Fibroblast of lung (primary cell): ENCODE measurements at regions not wholly inside any gene's neighbourhood (a gene's known extent, or its start where the extent isn't known, plus 50 kb on each side); places are given as distances from the start of the nearest gene placed in this dataset.

Experiments used
- EZH2 ChIP-seq: IDR thresholded peaks from 2 replicates; pipeline ENCODE4 v1.5.1; 2012; ENCODE audit warnings: low read length, control low read depth, mild to moderate bottlenecking; ENCODE audit errors: missing control alignments
- TF ChIP-seq, protein P1 (sequence below), 2 donors: IDR thresholded peaks in 1 of 2; conservative IDR thresholded peaks in 1 of 2; 1 replicate in 1 of 2; 2 replicates in 1 of 2; pipeline ENCODE4 v1.5.1; 2011 to 2012; ENCODE audit warnings: low read length in 2 of 2, control low read depth in 1 of 2, inconsistent platforms in 1 of 2, low read depth in 1 of 2, mild to moderate bottlenecking in 1 of 2

DNA sequence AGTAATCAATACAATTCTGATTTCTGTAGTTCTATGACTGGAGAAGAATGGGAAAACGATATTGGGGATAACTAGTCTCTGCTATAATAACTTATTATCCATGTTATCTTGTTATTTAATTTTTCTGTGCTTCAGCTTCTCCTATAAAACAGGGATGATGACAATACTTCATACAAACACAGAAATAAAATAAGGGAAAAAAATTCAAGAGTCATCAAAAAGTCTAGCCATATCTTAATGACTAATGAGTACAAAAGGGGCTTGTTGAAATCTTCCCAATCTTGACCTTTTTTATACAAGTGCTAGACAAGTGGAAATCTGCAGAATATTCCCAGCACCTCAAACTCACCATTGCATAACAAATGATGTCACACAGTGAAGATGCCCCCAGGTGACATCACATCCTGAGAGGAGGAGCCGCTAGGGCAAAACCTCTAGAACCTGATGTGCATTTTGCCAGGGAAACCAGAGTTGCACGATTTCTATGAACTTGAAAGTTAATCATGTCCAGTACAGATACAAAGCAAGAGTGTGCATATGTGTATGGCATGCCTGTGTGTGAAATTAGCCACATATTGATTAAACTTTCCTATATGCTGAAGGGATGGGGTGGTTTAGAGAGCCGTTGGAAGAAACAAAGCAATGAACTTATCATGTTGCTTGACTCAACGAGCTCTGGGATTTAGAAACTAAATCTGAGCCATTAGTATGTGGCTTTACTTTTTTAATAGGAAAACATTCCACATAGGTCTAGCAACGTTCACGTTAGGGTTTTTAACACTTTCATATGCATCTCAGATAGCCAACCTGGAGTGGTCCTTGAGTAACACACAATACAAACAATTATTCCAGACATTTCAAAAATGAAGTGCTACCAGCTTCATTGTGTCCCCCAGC lies 278.9 kb downstream of the SLC4A3 start:
- no peak for TF ChIP-seq EZH2
- TF ChIP-seq, protein P1, sequence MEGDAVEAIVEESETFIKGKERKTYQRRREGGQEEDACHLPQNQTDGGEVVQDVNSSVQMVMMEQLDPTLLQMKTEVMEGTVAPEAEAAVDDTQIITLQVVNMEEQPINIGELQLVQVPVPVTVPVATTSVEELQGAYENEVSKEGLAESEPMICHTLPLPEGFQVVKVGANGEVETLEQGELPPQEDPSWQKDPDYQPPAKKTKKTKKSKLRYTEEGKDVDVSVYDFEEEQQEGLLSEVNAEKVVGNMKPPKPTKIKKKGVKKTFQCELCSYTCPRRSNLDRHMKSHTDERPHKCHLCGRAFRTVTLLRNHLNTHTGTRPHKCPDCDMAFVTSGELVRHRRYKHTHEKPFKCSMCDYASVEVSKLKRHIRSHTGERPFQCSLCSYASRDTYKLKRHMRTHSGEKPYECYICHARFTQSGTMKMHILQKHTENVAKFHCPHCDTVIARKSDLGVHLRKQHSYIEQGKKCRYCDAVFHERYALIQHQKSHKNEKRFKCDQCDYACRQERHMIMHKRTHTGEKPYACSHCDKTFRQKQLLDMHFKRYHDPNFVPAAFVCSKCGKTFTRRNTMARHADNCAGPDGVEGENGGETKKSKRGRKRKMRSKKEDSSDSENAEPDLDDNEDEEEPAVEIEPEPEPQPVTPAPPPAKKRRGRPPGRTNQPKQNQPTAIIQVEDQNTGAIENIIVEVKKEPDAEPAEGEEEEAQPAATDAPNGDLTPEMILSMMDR (conservative IDR thresholded peaks at IDR 0.05 in 1 of 2, IDR thresholded peaks at IDR 0.05 in 1 of 2; ENCODE audit: low read depth in 1 of 2, low read length in 2 of 2): no peak
